GM12874 (cell line): ENCODE measurements at regions not wholly inside any gene's neighbourhood (a gene's known extent, or its start where the extent isn't known, plus 50 kb on each side); places are given as distances from the start of the nearest gene placed in this dataset.

Experiments used
- CTCF ChIP-seq: IDR thresholded peaks from 2 replicates; pipeline ENCODE4 v1.5.1; 2011; ENCODE audit warnings: low read depth, mild to moderate bottlenecking, control low read depth, low read length, moderate library complexity; ENCODE audit not compliant: insufficient read depth

GRCh38 chr14:71583194-71583593 is 349.0 kb upstream of the RGS6 start:
- no peak for TF ChIP-seq CTCF

- no peak for TF ChIP-seq CTCF
These were observed 348.5 kb upstream of the RGS6 start for GRCh38 chr14:71583705-71584104.

- TF ChIP-seq CTCF: no peak
These were observed 346.9 kb upstream of the RGS6 start for GRCh38 chr14:71585361-71585760.

GRCh38 chr14:71586131-71586897 is 345.9 kb upstream of the RGS6 start:
- no peak for TF ChIP-seq CTCF

- no peak for TF ChIP-seq CTCF
These were observed 344.2 kb upstream of the RGS6 start for GRCh38 chr14:71588028-71588427.

GRCh38 chr14:71588576-71589215 is 343.5 kb upstream of the RGS6 start:
- TF ChIP-seq CTCF: no peak

GRCh38 chr14:71589609-71590008 is 342.6 kb upstream of the RGS6 start:
- no peak for TF ChIP-seq CTCF
